ENCODE measurements at regions not wholly inside any gene's neighbourhood (a gene's known extent, or its start where the extent isn't known, plus 50 kb on each side); places are given as distances from the start of the nearest gene placed in this dataset.

DNA sequence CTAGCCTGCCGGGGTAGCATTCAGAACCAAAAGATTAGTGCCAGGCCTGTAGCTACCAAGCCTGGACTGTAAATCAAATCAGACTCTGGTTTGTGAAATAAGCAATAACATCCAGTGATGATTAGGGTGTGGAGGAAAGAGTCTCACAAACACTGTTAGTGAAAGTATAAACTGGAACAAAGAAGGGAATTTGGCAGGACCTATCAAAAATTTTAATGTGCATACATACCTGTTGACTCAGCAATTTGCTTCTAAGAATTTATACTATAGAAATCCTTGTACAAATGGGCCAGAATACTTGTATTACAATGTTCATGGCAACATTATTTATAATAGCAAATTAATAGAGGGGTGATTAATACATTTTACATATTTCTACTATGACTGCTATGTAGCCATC, 109.8 kb upstream of the WARS2 start:
- TF ChIP-seq, protein P1, sequence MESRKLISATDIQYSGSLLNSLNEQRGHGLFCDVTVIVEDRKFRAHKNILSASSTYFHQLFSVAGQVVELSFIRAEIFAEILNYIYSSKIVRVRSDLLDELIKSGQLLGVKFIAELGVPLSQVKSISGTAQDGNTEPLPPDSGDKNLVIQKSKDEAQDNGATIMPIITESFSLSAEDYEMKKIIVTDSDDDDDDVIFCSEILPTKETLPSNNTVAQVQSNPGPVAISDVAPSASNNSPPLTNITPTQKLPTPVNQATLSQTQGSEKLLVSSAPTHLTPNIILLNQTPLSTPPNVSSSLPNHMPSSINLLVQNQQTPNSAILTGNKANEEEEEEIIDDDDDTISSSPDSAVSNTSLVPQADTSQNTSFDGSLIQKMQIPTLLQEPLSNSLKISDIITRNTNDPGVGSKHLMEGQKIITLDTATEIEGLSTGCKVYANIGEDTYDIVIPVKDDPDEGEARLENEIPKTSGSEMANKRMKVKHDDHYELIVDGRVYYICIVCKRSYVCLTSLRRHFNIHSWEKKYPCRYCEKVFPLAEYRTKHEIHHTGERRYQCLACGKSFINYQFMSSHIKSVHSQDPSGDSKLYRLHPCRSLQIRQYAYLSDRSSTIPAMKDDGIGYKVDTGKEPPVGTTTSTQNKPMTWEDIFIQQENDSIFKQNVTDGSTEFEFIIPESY (IDR thresholded peaks at IDR 0.05; ENCODE audit: extremely low read depth, insufficient replicate concordance, low read length) = no peak
- TF ChIP-seq, protein P2, sequence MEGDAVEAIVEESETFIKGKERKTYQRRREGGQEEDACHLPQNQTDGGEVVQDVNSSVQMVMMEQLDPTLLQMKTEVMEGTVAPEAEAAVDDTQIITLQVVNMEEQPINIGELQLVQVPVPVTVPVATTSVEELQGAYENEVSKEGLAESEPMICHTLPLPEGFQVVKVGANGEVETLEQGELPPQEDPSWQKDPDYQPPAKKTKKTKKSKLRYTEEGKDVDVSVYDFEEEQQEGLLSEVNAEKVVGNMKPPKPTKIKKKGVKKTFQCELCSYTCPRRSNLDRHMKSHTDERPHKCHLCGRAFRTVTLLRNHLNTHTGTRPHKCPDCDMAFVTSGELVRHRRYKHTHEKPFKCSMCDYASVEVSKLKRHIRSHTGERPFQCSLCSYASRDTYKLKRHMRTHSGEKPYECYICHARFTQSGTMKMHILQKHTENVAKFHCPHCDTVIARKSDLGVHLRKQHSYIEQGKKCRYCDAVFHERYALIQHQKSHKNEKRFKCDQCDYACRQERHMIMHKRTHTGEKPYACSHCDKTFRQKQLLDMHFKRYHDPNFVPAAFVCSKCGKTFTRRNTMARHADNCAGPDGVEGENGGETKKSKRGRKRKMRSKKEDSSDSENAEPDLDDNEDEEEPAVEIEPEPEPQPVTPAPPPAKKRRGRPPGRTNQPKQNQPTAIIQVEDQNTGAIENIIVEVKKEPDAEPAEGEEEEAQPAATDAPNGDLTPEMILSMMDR (IDR thresholded peaks at IDR 0.05 in 2 of 3, conservative IDR thresholded peaks at IDR 0.05 in 1 of 3; ENCODE audit: borderline replicate concordance in 1 of 3, insufficient read depth in 1 of 3, low read depth in 2 of 3, low read length in 2 of 3) = no peak
- no peak for TF ChIP-seq POLR2A (IDR thresholded peaks at IDR 0.05; ENCODE audit: borderline replicate concordance, extremely low read depth, insufficient read depth, insufficient read length)
- TF ChIP-seq EZH2phosphoT487 (IDR thresholded peaks at IDR 0.05; ENCODE audit: borderline replicate concordance) = no peak
- no peak for TF ChIP-seq EZH2 (IDR thresholded peaks at IDR 0.05)
- TF ChIP-seq ZNF274 (IDR thresholded peaks at IDR 0.05; ENCODE audit: low read depth, low read length) = no peak
- no peak for TF ChIP-seq ELF1 (IDR thresholded peaks at IDR 0.05; ENCODE audit: borderline replicate concordance, low read depth)
- TF ChIP-seq, protein P3, sequence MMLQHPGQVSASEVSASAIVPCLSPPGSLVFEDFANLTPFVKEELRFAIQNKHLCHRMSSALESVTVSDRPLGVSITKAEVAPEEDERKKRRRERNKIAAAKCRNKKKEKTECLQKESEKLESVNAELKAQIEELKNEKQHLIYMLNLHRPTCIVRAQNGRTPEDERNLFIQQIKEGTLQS (IDR thresholded peaks at IDR 0.05) = no peak
- TF ChIP-seq ZFX (IDR thresholded peaks at IDR 0.05) = no peak
- TF ChIP-seq, protein P4, sequence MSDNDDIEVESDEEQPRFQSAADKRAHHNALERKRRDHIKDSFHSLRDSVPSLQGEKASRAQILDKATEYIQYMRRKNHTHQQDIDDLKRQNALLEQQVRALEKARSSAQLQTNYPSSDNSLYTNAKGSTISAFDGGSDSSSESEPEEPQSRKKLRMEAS (IDR thresholded peaks at IDR 0.05) = no peak
- TF ChIP-seq SIN3A (IDR thresholded peaks at IDR 0.05; ENCODE audit: low read depth) = no peak
- TF ChIP-seq SP1 (IDR thresholded peaks at IDR 0.05; ENCODE audit: low read depth) = no peak
- TF ChIP-seq SRF (IDR thresholded peaks at IDR 0.05; ENCODE audit: low read depth) = no peak
- TF ChIP-seq EGR1 (IDR thresholded peaks at IDR 0.05; ENCODE audit: low read depth) = no peak

All from HCT116 (cell line).